Upper lobe of left lung (tissue), 4 donors: ENCODE measurements at regions not wholly inside any gene's neighbourhood (a gene's known extent, or its start where the extent isn't known, plus 50 kb on each side); places are given as distances from the start of the nearest gene placed in this dataset.

ENCODE experiments used
- CTCF ChIP-seq, 6 experiments: fragments of 450-650 bp in 4 of 6; fragments of 200-600 bp in 2 of 6; sonication (generic) in 2 of 6; IDR thresholded peaks; one replicate each; pipeline ENCODE4 v1.5.1; 2016 to 2019; ENCODE audit warnings: antibody characterized with exemption in 6 of 6
- EP300 ChIP-seq, 4 donors: sonication (generic); formaldehyde crosslinking; IDR thresholded peaks; one replicate each; pipeline ENCODE4 v1.5.1; 2017; ENCODE audit warnings: antibody characterized with exemption in 4 of 4, control low read depth in 2 of 4
- POLR2A ChIP-seq, 4 donors: fragments of 450-650 bp; IDR thresholded peaks; one replicate each; pipeline ENCODE4 v1.5.1; 2016 to 2017; ENCODE audit warnings: antibody characterized with exemption in 4 of 4, mild to moderate bottlenecking in 2 of 4
- POLR2AphosphoS5 ChIP-seq, 2 donors: sonication (generic); formaldehyde crosslinking; IDR thresholded peaks; one replicate each; pipeline ENCODE4 v1.5.1; 2017; ENCODE audit warnings: antibody characterized with exemption in 2 of 2

DNA sequence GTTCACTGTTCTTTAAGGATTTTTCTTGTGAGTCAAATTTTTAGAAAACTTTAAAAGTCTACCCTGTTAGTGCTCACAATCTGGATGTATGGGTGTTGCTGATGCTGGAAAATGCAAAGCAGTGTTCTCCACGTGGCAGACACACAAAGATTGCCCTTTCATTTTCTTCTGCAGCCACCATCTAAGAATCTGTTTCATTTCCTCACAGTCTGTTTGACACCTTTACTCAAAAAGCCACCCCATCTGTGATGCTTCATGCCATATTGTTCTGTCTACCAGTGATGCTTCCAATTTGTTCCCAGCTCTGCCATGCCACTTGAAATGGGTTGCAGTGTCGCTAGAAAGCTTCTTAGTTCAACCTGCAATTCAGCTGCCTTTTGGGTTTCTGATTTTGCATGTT is 464.2 kb upstream of the UBE2E3 start:
- TF ChIP-seq CTCF (IDR thresholded peaks at IDR 0.05) (no peak), POLR2AphosphoS5 (IDR thresholded peaks at IDR 0.05) (no peak), POLR2A (IDR thresholded peaks at IDR 0.05) (no peak), EP300 (IDR thresholded peaks at IDR 0.05) (no peak)
